HG03097 (cell line): ENCODE measurements at regions not wholly inside any gene's neighbourhood (a gene's known extent, or its start where the extent isn't known, plus 50 kb on each side); places are given as distances from the start of the nearest gene placed in this dataset.

Experiments
- ATAC-seq: cut with Tn5 transposase; IDR thresholded peaks from one replicate; pipeline ENCODE4 v1.9.1; 2021; ENCODE audit not compliant: unreplicated experiment, low FRiP score

GRCh38 chr4:160143574-160143973, 1040.7 kb downstream of the RAPGEF2 start:
- ATAC-seq = no peak

GRCh38 chr4:160159457-160159856, 1056.6 kb downstream of the RAPGEF2 start:
- no peak for ATAC-seq

DNA sequence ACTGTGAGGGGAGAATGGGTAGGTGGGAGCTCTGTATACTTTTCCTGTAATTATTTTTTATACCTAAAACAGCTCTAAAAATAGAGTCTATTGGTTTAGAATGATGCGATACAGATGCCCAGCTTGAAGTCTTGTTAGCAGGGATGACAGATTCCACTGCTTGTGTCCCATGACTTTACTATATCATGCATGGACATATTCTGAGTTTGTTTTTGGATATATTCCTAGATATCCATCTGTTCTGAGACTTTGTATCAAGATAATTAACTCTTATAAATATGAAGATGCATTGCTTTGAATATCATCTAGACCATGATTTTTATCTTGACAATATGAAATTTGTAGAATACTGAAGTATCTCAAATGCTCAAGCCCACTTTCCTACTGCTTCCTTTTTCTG, 1058.1 kb downstream of the RAPGEF2 start:
- no peak for ATAC-seq

GRCh38 chr4:160175064-160175643, 1072.3 kb downstream of the RAPGEF2 start:
- ATAC-seq = no peak

DNA sequence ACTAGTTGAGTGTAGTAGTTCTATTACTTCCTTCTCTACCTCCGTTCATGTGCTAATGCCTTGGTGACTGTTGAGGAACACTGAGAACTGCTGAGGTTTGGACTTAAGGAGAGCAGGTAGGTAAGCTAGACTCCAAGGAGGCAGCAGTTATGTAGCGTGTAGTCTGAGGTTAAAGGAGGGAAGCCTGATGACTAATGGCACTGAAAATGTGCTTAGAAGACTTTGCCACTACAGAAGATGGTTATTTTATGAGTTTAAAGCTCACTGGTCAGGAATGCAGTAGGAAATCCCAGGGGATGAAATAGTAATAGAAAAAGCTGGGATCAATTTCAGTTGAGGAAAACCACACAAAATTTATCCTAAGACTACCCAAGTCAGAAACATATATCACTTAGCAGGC, 1077.3 kb downstream of the RAPGEF2 start:
- no peak for ATAC-seq

GRCh38 chr4:160182727-160183126, 1079.8 kb downstream of the RAPGEF2 start:
- no peak for ATAC-seq

DNA sequence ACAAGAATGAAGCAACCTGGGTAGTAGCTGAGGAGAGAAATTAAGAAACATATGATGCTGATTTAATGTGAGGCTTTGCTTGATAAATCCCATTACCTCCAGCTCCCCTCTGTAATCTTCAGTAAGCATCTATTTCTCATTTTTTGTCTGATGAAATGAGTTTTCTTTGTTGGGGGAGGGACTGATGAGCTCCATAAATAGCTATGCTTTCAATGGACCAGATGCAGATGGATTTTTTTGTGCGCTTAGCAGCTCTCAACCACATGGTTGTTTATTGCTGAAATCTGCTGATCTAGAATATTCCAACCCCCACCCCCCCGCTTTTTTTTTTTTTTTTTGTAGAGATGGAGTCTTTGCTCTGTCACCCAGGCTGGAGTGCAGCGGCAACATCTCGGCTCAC, 1082.0 kb downstream of the RAPGEF2 start:
- no peak for ATAC-seq

GRCh38 chr4:160193787-160194186, 1090.9 kb downstream of the RAPGEF2 start:
- no peak for ATAC-seq

DNA sequence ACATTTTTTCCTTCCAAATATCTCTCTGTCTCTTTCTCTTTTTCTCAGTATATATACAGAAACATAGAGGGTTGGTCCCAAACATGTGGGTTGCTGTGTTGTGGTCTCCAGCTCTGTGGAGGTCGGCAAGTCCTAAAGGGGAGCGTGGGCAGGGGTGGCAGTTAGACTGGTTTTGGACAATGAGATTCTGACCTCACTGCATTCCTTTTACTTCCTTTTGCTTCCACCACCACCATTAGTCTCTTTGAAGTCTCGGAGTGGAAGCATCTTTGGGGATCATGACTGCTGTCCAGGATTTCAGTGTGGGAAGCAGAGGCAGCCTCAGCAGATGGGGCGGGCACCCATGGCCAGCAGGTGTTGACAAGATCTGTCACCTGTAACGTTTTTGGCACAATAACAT, 1091.8 kb downstream of the RAPGEF2 start:
- no peak for ATAC-seq

DNA sequence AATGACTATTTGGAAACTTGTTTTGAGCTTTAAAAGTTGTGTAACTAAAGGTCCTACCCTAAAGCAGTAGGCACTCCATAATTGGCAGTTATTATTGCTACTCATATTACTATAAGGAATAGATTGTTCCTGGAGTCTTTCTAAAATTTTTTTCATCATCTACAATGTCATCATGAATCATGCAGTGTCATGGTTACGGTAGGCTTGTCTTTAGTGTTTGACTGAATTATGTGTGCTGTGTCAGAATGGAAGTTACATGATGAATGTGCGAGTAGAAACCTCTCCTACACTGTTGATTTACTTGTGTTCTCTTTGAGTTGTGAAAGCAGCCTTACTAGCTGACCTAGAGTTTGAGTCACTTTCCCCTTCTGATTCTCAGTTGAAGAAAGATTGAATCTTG, 1099.9 kb downstream of the RAPGEF2 start:
- ATAC-seq = no peak

GRCh38 chr4:160212078-160212477, 1109.2 kb downstream of the RAPGEF2 start:
- no peak for ATAC-seq

GRCh38 chr4:160213366-160213765, 1110.5 kb downstream of the RAPGEF2 start:
- ATAC-seq = no peak

GRCh38 chr4:160217352-160217751, 1114.5 kb downstream of the RAPGEF2 start:
- no peak for ATAC-seq

DNA sequence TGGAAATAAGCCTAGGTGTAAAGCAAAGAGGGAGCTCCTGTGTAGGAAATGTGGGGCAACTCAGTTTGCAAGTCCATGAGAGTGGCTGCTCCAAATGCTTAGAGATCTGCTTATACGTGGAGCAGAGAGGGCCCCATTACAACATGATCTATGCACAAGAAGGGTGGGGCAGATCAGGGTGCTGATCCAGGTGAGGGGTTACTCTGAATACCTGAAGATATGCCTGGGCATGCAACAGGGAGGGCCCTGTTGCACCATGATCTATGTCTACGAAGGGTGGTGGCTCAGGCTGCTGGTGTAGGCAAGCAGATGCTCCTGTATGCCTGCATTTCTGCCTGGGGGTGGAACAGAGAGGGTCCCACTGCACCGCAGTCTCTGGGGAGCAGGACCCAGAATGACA, 1121.2 kb downstream of the RAPGEF2 start:
- no peak for ATAC-seq

DNA sequence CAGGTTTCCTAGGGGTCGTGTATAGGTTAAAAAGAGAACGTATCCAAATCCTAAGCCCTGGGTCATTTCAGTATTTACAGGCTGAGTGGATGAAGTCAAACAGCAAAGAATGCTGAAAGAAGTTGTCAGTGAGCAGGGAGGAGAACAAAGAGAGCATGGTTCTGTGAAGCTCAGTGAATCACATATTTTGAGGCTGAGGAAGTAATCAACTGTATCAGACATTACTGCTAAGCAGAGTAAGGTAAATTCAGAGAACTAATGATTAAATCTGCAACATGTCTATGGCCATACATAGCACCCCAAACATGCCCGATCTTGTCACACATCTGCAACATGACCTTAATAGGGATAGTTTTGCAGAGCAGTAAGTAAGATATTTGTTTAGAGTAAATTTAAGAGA, 1130.3 kb downstream of the RAPGEF2 start:
- no peak for ATAC-seq

- ATAC-seq = no peak
Observed at GRCh38 chr4:160235285-160235684, 1132.4 kb downstream of the RAPGEF2 start.

GRCh38 chr4:160235771-160236170, 1132.9 kb downstream of the RAPGEF2 start:
- no peak for ATAC-seq

DNA sequence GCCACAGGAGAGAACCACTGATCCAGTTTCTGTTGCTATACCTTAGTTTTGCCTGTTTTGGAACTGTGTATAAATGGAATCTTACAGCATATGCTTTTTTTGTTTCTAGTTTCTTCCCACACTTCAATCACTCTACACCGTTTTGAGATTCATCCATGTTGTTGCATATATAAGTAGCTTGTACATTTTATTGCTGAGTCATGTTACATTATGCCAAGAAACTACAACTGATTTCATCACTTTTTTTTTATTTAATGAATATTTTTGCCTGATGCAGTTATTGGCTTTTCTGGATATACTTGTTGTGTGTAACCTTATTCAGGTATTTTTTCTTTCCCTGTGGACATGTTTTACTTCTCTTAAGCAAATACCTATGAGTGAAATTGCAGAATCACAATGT, 1135.9 kb downstream of the RAPGEF2 start:
- ATAC-seq = no peak

GRCh38 chr4:160247091-160247656, 1144.3 kb downstream of the RAPGEF2 start:
- no peak for ATAC-seq

DNA sequence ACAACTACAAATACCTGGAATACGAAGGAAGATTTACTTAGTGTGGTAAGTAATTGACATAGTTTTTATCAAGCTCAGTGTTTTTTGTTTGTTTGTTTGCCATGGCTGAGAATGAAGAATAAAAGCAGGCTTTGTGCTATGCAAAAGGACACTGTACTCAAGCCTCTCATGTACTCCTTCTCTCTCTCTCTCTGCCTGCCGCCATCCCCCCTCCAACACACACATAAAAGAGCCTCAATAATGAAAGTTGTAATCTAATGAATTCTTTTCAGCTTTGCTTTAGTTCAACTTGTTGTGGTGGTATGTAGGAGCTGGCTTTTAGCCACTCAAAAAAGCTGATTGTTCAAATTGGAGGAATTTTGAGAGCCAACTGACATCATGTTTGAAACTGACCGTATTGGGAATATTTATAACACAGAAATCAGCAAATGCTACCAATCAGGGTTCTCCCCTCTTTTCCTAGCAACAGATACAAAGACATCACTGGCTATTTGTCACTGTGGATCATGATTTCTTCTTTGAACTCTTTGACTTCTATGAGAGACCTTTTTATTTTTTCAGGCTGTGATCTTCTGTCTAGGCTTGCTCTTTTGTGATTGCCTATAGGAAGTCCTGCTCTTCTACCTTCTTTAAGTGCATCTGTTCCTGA, 1148.8 kb downstream of the RAPGEF2 start:
- ATAC-seq = no peak

DNA sequence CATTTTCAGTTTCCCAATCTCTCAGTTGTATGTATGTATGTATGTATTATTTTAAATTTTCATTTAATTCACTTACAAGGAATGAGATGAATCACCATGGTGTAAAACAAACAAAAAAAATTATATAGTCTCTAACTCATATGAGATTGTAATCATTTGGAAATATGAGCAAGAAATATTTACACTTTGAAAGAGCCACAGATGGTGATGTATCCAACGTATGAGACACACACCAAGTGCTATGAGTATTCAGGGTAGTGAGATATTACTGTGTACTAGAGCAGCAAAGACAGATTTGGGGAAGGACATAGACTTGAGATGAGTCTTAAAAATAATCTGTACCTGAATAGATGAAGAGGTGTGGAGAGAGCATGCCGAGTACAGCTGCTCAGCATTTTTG, 1154.4 kb downstream of the RAPGEF2 start:
- ATAC-seq = no peak

DNA sequence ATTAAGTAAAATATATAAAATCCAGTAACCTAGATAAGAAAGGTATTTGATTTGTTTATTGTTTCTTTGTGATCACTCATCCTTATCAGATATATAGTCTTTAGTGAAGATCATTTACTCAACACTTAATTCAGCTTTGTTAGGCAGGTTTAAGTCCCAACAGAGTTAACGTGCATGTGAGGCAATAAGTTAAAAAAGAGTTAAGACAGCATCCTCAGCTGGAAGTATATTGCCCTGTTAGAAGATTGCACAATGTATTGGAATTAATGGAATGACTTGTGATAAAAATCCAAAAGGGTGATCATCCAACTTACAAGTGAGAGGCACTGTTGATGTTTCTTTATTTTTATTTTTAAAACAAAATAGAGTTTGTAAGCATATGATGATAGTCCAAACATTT, 1162.1 kb downstream of the RAPGEF2 start:
- no peak for ATAC-seq
